ENCODE measurements at regions not wholly inside any gene's neighbourhood (a gene's known extent, or its start where the extent isn't known, plus 50 kb on each side); places are given as distances from the start of the nearest gene placed in this dataset.

DNA sequence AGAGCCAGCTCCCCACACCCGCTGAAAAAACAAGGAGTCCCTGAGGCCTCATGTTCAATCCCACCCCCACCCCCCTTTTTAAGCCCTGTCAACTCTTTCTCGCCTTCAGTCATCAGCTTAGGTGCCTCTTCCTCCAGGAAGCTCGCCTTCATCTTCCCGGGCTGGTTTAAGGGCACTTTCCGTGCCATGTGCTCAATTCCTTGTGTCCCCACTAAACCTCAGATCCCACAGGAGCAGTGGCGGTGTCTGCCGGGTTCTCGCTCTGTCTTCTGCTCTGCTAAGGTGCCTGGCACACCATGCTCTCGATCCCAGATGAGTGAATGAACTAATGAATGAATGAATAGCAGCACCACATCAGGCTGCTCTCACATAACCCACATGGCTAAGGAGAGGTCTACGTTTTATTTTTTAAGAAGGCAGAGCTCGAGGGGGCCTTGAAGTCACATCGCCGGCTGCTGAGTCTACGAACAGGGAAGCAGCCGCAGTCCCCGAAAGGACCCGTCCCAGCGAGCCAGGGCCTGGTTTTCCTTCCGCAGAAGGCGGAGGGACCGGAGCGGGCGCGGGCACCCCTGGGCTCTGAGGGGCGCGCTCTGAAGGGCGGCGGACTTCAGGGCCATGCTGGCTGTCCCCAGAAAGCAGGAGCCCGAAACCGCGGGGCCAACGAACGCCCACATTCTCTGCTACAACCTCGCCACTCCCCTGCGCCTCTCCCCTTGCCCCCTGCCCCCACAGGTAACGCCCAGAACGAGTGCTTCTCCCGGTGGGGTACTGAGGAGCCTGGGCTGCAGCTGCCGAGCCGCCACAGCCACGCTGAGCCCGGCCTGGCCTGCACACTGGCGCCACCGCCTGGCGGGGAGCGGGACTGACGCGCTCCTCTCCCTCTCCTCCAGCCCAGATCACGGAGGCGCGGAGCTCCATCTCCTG, 73.4 kb upstream of the KCNMA1 start:
- DNase-seq (ENCODE audit: low spot score), result peak; percentile 78

DNA sequence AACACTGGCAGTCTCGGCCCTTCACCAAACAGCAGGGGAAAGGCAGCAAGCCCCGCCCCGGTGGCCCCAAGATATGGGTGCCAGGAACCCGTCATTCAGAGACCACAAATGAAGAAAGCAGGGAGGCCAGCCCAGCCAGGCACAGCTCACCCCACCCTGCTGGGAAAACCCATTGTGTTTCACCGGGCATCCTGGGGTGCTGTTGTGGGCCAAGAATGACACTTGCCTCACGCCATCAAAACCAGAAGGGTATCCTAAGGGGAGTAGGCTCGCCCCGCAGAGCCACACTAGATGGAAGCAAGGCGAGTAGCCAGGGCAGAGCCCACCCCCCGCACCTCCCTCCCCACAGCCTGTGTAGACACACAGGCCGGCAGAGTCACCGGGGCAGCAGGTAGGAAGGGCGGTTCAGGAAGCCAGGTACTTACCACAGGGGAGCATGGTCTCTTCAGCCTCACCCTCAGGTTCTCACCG, 72.5 kb upstream of the KCNMA1 start:
- DNase-seq (ENCODE audit: low spot score), result peak; percentile 62

DNA sequence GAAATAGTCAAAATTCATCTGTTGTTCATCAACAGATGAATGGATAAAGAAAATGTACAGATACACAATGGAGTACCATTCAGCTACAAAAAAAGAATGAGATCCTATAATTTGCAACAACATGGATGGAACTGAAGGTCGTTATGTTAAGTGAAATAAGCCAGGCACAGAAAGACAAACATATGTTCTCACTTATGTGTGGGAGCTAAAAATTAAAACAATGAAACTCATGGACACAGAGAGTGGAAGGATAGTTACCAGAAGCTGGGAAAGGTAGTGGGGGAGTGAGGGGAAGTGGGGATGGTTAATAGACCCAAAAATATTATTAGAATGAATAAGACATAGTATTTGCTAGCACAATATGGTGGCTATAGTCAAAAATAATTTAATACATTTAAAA, 70.0 kb upstream of the KCNMA1 start:
- no peak for DNase-seq (ENCODE audit: low spot score)

DNA sequence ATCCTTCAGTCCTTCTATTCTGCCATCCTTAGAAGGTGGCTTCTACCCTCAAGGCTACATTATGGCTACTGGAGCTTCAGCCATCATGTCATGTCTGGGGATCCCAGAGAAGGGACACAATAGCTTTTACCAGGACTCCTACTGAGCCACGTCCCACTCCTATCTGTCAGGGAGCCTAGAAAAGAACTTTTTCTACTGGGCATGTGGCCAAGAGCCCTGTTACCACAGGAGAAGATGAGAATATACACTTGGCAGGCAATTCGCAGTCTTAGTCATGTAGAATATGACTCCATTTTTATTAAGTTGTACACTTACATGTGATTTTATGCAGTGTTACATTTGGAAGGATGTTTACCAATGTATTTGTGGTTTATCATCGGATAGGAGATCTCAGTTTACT, 64.6 kb upstream of the KCNMA1 start:
- no peak for DNase-seq (ENCODE audit: low spot score)

DNA sequence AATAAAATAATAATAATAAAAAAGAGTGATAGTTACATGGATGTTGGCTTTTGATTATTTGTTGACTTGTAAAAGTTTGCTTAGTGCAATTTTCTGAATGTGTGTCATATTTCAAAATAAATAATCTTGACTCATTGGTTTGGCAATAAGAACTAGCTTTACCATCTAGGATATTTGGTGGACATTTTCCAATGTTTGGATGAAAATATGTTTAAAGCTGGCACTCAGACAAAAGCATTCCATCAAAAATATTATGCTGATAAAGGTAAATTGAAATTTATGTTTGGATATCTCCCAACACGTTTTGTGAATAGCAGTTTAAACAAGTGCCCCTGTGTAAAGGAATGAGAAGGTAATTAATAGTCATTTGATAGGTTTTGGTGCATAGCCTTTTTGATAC, 62.5 kb upstream of the KCNMA1 start:
- no peak for DNase-seq (ENCODE audit: low spot score)

DNA sequence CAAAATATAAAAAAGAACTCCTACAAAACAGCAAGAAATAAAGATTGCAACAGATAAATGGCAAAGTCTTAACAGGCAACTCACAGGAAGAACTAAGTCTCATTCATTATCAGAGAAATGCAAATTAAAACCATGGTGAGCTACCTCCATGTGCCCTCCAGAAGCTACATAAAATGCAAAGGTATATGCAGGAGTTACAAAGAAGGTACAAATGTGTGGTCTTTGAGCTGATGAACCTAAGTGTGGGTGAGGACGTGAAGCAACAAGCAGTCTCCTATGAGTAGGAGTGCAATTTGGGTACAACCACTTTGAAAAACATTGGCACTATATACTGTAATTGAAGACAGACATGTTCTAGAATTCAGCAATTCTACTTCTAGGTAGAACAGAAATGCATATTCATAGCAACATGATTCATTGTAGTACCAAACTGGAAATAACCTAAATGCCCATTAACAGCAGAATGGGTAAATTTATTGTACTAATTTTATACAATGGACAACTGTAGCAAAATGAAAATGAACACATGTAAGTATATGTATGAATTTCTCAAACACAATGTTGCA, 61.6 kb upstream of the KCNMA1 start:
- no peak for DNase-seq (ENCODE audit: low spot score)

DNA sequence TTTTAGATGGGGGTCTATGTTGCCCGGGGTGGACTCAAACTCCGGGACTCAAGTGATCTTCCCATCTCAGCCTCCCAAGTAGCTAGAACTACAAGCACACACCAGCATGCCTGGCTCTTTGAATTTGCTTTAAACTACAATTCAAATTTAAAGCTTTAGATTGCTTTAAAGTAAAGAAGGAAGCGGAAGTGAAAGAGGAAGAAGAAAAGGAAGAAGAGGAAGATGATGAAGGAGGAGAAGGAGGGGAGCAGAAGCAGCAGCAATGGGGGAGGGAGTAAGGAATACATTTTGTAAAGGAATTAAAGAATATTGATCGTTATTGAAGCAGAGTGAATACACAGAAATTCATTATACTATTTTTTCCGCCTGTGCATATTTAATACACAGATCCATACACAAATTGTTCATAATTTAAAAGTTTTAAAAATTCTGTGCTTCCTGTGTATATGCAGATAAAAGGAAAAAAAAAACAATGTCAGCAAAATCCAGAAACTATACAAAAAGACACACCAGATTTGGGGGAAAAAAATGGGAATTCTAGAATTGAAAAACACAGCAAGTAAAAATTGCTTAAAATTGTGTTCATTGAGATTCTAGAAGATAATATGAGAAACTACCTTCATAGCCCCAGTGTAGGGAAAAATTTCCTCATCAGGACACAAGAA, 60.8 kb upstream of the KCNMA1 start:
- DNase-seq (ENCODE audit: low spot score), result no peak

DNA sequence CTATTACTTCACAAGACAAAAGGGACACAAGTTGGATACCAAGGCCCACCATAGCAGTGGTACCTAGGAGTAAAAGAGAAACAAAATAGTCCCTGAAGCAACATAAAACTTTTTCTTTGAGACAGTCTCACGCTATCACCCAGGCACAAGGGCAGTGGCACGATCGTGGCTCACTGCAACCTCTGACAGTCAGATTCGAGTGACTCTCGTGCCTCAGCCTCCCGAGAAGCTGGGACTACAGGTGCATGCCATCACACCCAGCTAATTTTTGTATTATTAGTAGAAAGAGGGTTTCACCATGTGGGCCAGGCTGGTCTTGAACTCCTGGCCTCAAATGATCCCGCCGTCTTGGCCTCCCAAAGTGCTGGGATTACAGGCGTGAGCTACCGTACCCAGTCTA, 59.0 kb upstream of the KCNMA1 start:
- no peak for DNase-seq (ENCODE audit: low spot score)

DNA sequence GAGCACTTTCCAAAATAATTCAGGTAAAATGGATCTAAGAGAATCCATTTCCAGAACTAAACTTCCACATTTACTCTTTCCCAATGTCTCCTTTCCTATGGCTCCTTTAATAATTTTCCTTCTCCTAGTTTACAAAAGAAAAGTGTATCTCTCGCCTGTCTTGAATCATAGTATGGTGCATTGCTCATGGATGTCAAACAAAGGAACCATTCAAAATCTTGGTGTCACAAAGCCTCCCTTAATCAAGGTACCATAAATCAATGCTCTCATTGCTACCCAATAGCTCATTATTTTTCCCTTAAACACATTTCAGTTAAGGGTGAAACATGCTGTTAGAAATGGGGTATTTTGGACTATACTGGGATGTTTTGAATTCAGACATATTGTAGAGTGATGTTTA, 57.6 kb upstream of the KCNMA1 start:
- no peak for DNase-seq (ENCODE audit: low spot score)

DNA sequence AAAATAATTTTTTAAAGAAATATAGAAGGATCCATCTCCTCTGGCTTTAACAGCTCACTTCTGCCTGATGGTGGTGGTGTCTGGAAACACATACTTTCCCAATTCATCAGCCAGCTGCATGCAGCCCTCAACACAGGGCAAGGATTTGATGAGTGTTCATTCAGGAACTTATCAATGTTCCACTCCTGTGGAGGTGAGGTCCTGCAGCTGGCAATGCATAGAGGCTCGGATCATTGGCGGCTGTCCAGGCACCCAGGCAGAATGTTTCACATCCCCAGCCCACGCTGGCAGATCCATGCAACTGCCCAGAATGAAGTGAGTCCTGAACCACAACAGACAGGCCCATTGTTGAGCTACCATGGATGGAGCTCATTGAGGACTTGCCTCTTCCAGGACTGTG, 55.2 kb upstream of the KCNMA1 start:
- DNase-seq (ENCODE audit: low spot score), result no peak

DNA sequence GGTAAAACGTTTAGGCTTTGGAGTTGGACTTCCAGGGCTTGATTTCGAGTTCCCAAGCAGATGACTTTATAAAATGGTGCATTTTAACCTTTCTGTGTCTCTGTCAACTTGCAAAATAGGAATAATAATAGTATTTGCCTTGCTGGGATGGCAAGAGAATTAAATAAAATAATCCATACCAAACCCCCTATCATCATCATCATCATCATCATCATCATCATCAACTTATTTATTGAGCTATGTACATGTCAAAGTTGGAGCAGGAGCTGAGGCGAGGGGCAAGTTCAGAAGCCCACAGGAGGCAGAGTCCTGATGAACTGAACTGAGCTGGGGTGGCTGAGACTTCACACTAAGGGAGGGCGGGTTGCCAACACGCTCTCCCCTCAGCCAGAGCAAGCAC, 51.7 kb upstream of the KCNMA1 start:
- DNase-seq (ENCODE audit: low spot score), result no peak

DNA sequence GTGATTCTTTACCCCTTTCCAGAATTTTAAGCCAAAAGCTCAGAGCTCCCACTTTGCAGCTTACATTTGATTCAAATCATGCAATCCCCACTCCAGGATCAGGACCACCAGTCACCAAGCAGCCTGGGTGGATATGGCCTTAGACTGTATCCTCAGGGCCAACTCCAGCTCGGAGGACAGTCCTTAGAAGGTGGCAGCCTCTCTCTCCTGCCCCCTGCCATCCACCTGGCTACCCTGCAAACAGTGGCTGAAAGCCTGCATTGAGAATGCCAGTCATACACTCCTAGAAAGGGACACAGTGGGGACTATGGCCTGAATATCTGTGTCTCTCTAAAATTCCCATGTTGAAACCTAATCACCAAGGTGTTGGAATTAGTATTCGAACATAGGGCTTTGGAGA, 50.0 kb upstream of the KCNMA1 start:
- no peak for DNase-seq (ENCODE audit: low spot score)

Measured in activated CD4-positive, alpha-beta T cell treated with anti-CD3 and anti-CD28 coated beads, Interleukin-2, Interleukin-4, amounts not matched to agents 100 ng/mL and 50 ng/mL, durations not matched to agents 16 hours and 8 hours (primary cell).